ENCODE measurements at regions not wholly inside any gene's neighbourhood (a gene's known extent, or its start where the extent isn't known, plus 50 kb on each side); places are given as distances from the start of the nearest gene placed in this dataset.

DNA sequence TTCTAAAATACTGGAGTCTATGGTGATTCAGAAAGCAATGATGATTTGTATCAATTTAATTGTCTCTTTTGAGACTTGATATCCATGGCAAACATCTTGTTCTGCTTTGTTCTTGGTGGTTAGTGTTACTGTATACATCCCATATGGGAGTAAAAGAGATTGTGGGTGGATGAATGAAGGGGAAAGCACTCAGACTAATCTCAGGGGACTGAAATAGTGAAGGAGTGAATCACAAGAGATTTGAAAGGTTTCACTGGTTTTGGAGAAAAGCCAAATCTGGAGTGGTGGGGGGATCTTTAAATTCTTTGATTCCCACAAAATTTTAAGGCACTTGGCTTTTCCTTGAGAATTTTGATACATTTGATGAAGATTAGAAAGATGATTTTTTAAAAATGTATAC lies 369.4 kb downstream of the INHBA start:
- Histone ChIP-seq H3K79me2 (ENCODE audit: insufficient read depth, low read length) (no peaks in the 10 kb centered on the region), H3K27ac (ENCODE audit: low read depth, low read length) (peak overlapping the region; percentile 29), H3K4me1 (ENCODE audit: insufficient read depth, low read length) (peaks cover 21% of the 10 kb centered on the region), H3K36me3 (ENCODE audit: insufficient read depth, low read length) (no peaks in the 10 kb centered on the region), H3K4me3 (ENCODE audit: insufficient read depth, low read length) (no peak overlapping the region), H4K20me1 (ENCODE audit: insufficient read depth, low read length) (no peaks in the 10 kb centered on the region), H3K4me2 (ENCODE audit: insufficient read depth, low read length) (peak overlapping the region; percentile 58), H2AFZ (ENCODE audit: low read length) (no peak overlapping the region), H3K9me3 (ENCODE audit: low read depth, low read length) (no peaks in the 10 kb centered on the region), H3K27me3 (ENCODE audit: insufficient read depth, low read length) (no peaks in the 10 kb centered on the region)
- DNase-seq (ENCODE audit: insufficient read length, low spot score, missing footprints): no peak
- TF ChIP-seq, protein P1, sequence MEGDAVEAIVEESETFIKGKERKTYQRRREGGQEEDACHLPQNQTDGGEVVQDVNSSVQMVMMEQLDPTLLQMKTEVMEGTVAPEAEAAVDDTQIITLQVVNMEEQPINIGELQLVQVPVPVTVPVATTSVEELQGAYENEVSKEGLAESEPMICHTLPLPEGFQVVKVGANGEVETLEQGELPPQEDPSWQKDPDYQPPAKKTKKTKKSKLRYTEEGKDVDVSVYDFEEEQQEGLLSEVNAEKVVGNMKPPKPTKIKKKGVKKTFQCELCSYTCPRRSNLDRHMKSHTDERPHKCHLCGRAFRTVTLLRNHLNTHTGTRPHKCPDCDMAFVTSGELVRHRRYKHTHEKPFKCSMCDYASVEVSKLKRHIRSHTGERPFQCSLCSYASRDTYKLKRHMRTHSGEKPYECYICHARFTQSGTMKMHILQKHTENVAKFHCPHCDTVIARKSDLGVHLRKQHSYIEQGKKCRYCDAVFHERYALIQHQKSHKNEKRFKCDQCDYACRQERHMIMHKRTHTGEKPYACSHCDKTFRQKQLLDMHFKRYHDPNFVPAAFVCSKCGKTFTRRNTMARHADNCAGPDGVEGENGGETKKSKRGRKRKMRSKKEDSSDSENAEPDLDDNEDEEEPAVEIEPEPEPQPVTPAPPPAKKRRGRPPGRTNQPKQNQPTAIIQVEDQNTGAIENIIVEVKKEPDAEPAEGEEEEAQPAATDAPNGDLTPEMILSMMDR (IDR thresholded peaks at IDR 0.05; ENCODE audit: extremely low read depth, low read depth, low read length): no peak

DNA sequence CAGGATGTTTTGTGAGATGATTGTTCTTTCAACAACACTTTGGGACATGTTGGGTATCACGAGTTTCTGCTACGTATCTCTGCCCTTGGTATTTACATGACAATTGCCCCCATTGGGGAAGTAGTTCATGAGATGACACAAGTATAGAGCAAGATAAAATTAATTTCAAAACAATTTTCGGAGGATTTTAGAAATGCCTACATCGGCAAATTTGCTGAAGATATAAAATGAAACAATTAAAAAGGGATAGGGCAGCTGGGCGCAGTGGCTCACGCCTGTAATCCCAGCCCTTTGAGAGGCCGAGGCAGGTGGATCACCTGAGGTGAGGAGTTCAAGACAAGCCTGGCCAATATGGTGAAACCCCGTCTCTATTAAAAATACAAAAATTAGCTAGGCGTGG lies 371.7 kb downstream of the INHBA start:
- H3K4me3 ChIP-seq (ENCODE audit: insufficient read depth, low read length): no peak overlapping the region
- no peaks in the 10 kb centered on the region for H3K79me2 ChIP-seq (ENCODE audit: insufficient read depth, low read length)
- no peak for DNase-seq (ENCODE audit: insufficient read length, low spot score, missing footprints)
- no peaks in the 10 kb centered on the region for H3K9me3 ChIP-seq (ENCODE audit: low read depth, low read length)
- H3K4me2 ChIP-seq (ENCODE audit: insufficient read depth, low read length): no peak overlapping the region
- H3K27me3 ChIP-seq (ENCODE audit: insufficient read depth, low read length): no peaks in the 10 kb centered on the region
- no peaks in the 10 kb centered on the region for H3K36me3 ChIP-seq (ENCODE audit: insufficient read depth, low read length)
- no peak overlapping the region for H3K27ac ChIP-seq (ENCODE audit: low read depth, low read length)
- TF ChIP-seq, protein P1 (IDR thresholded peaks at IDR 0.05; ENCODE audit: extremely low read depth, low read depth, low read length): no peak
- H2AFZ ChIP-seq (ENCODE audit: low read length): no peak overlapping the region
- peaks cover 14% of the 10 kb centered on the region for H3K4me1 ChIP-seq (ENCODE audit: insufficient read depth, low read length)
- no peaks in the 10 kb centered on the region for H4K20me1 ChIP-seq (ENCODE audit: insufficient read depth, low read length)

DNA sequence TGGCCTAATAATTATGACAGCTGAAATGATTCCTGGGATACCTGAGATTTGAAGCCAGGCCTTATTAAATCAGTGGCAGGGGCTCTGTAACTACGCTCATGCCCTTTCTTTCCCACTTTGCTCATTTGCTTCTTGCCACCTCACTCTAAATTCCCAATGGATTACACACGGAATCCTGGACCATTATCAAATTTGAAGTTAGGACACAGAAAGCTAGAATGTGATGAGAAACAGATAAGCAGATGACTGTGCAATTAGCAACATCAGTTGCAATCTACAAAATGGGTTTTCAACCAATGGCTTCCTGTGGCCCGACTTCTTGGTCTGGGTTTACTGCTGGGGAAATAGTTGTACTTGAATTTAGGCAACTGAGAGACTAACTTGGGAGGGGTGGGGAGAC lies 374.3 kb downstream of the INHBA start:
- DNase-seq (ENCODE audit: insufficient read length, low spot score, missing footprints): no peak
- H2AFZ ChIP-seq (ENCODE audit: low read length): no peak overlapping the region
- H3K4me1 ChIP-seq (ENCODE audit: insufficient read depth, low read length): peaks cover 7% of the 10 kb centered on the region
- no peaks in the 10 kb centered on the region for H3K79me2 ChIP-seq (ENCODE audit: insufficient read depth, low read length)
- H3K36me3 ChIP-seq (ENCODE audit: insufficient read depth, low read length): no peaks in the 10 kb centered on the region
- H4K20me1 ChIP-seq (ENCODE audit: insufficient read depth, low read length): no peaks in the 10 kb centered on the region
- H3K9me3 ChIP-seq (ENCODE audit: low read depth, low read length): no peaks in the 10 kb centered on the region
- no peak overlapping the region for H3K4me3 ChIP-seq (ENCODE audit: insufficient read depth, low read length)
- H3K27ac ChIP-seq (ENCODE audit: low read depth, low read length): no peak overlapping the region
- no peak overlapping the region for H3K4me2 ChIP-seq (ENCODE audit: insufficient read depth, low read length)
- H3K27me3 ChIP-seq (ENCODE audit: insufficient read depth, low read length): no peaks in the 10 kb centered on the region
- TF ChIP-seq, protein P1 (IDR thresholded peaks at IDR 0.05; ENCODE audit: extremely low read depth, low read depth, low read length): no peak

DNA sequence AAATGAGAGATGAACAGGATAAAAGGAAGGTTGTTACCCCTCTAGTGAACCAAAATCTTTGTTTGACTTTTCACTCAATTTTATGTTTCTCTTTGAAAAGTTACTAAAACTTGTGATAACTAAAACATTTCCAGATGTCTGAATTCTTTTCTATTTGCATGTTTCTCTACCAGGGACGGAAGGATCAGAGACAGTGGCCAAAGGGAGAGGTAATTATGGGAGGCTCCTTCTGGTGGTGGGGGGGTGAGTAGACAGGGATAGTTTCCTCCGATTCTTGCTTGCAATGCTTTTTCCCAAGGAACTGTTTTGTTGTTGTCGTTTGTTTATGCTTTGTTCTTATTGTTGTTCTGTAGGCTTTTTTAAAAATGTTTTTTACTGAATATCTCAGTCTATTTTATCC lies 374.8 kb downstream of the INHBA start:
- DNase-seq (ENCODE audit: insufficient read length, low spot score, missing footprints): no peak
- H3K4me2 ChIP-seq (ENCODE audit: insufficient read depth, low read length): no peak overlapping the region
- TF ChIP-seq, protein P1 (IDR thresholded peaks at IDR 0.05; ENCODE audit: extremely low read depth, low read depth, low read length): no peak
- no peaks in the 10 kb centered on the region for H4K20me1 ChIP-seq (ENCODE audit: insufficient read depth, low read length)
- no peak overlapping the region for H3K4me3 ChIP-seq (ENCODE audit: insufficient read depth, low read length)
- H3K4me1 ChIP-seq (ENCODE audit: insufficient read depth, low read length): peaks cover 3% of the 10 kb centered on the region
- no peaks in the 10 kb centered on the region for H3K27me3 ChIP-seq (ENCODE audit: insufficient read depth, low read length)
- H3K36me3 ChIP-seq (ENCODE audit: insufficient read depth, low read length): no peaks in the 10 kb centered on the region
- H3K9me3 ChIP-seq (ENCODE audit: low read depth, low read length): no peaks in the 10 kb centered on the region
- H3K27ac ChIP-seq (ENCODE audit: low read depth, low read length): no peak overlapping the region
- no peak overlapping the region for H2AFZ ChIP-seq (ENCODE audit: low read length)
- no peaks in the 10 kb centered on the region for H3K79me2 ChIP-seq (ENCODE audit: insufficient read depth, low read length)

Data from osteoblast (primary cell).